ENCODE measurements at regions not wholly inside any gene's neighbourhood (a gene's known extent, or its start where the extent isn't known, plus 50 kb on each side); places are given as distances from the start of the nearest gene placed in this dataset.

GRCh38 chr5:60516688-60517087 is 183.3 kb downstream of the DEPDC1B start:
- no peak for TF ChIP-seq CTCF (IDR thresholded peaks at IDR 0.05; ENCODE audit: extremely low read depth in 1 of 2, insufficient read depth in 1 of 2, low read depth in 1 of 2, low read length in 2 of 2)
- no peak for TF ChIP-seq POLR2A (IDR thresholded peaks at IDR 0.05; ENCODE audit: low read depth, low read length)

All from endothelial cell of umbilical vein (primary cell).